Ovary (tissue), 7 donors: ENCODE measurements at regions not wholly inside any gene's neighbourhood (a gene's known extent, or its start where the extent isn't known, plus 50 kb on each side); places are given as distances from the start of the nearest gene placed in this dataset.

Experiments used
- DNase-seq, 5 donors: peaks; one replicate each; pipeline ENCODE4 v3.0.0-alpha.2; 2019 to 2020
- H3K27ac ChIP-seq, 2 donors: fragments of 200-600 bp; one replicate each; pipeline versions ENCODE4 v1.5.1 to v1.8.0; 2019 to 2022
- H3K27me3 ChIP-seq: fragments of 200-600 bp; one replicate; pipeline ENCODE4 v1.8.0; 2022
- H3K36me3 ChIP-seq: fragments of 200-600 bp; sonication (generic); one replicate; pipeline ENCODE4 v1.5.1; 2019
- H3K4me1 ChIP-seq: one replicate; pipeline ENCODE4 v1.8.1; 2013; ENCODE audit warnings: mild to moderate bottlenecking, moderate library complexity; ENCODE audit not compliant: insufficient read depth
- H3K4me3 ChIP-seq: fragments of 200-600 bp; sonication (generic); one replicate; pipeline ENCODE4 v1.5.1; 2017
- H3K9me3 ChIP-seq, 2 donors: fragments of 200-600 bp in 1 of 2; sonication (generic) in 1 of 2; one replicate each; pipeline versions ENCODE4 v1.5.1 to v1.8.1; 2013 to 2019; ENCODE audit warnings: mild to moderate bottlenecking in 1 of 2, moderate library complexity in 1 of 2
- EP300 ChIP-seq: sonication (generic); formaldehyde crosslinking; IDR thresholded peaks from one replicate; pipeline ENCODE4 v1.6.1; 2017; ENCODE audit warnings: antibody characterized with exemption
- POLR2A ChIP-seq: fragments of 450-650 bp; IDR thresholded peaks from one replicate; pipeline ENCODE4 v1.6.1; 2017; ENCODE audit warnings: antibody characterized with exemption, mild to moderate bottlenecking, moderate library complexity
- WGBS, 3 donors: extraction: QIAGEN DNeasy Blood & Tissue Kit in 1 of 3; methylation state at CpG; one replicate each; pipeline versions ENCODE4 v1.1.5 to v1.1.7; 2013 to 2017; 5-methylcytosine and 5-hydroxymethylcytosine counted together
- intact Hi-C, 4 donors: fragments of 100-400 bp; cut with DNase I; formaldehyde crosslinking; loops; one replicate each; pipeline versions ENCODE4 v1.11.0 to v1.15.1; 2022 to 2023
- TF ChIP-seq, protein P1 (sequence below), 3 donors: fragments of 450-650 bp in 2 of 3; fragments of 200-600 bp in 1 of 3; IDR thresholded peaks; one replicate each; pipeline versions ENCODE4 v1.5.1 to v1.8.0; 2016 to 2022; ENCODE audit warnings: antibody characterized with exemption in 3 of 3, mild to moderate bottlenecking in 1 of 3
- donor health status: DM: no; HTN: no; CAD: no; lungs with moderate emphysema.
- donor health status: DM: no; HTN: no; CAD: no.
- donor health status: Bipolar disorder and iron deficiency.
- donor health status: DM: no; HTN: no; CAD: no.
- donor health status: DM: yes; HTN: yes; CAD: no.

DNA sequence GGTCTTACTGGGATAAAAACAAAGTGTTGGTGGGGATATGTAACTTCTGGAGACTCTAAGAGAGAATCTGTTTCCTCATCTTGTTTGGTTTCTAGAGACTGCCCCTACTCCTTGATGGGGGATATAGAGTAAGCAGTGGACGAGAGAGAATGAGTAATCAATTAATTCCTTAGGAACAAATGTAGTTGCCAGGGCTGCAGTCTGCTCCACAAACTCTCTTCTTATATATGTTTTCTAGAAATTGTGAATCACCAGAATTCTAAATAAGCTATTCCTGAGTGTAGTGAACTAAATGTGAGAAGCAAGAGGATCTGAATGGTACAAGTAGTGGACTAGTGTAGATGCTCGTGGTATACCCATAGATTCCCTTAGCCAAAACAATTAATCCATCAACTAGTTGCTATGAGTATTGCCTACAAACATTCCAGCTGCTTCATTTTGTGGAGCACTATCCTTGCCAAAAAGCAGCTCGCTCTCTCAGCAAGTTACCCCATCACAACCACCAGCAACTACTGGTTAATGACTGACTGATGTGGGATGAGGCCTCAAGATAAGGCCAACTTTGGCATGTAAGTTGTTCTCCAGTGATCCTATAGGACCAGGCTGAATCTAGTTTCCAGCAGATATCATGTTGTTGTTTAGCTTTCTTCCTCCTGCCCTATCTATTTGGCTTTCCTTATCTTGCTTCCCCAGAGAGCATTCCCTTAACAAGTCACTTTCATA lies 273.0 kb downstream of the SLC7A11 start:
- H3K9me3 ChIP-seq = no peaks in the 10 kb centered on the region
- no peak overlapping the region for H3K4me3 ChIP-seq
- no peak overlapping the region for H3K27ac ChIP-seq
- H3K36me3 ChIP-seq = no peaks in the 10 kb centered on the region
- TF ChIP-seq, protein P1, sequence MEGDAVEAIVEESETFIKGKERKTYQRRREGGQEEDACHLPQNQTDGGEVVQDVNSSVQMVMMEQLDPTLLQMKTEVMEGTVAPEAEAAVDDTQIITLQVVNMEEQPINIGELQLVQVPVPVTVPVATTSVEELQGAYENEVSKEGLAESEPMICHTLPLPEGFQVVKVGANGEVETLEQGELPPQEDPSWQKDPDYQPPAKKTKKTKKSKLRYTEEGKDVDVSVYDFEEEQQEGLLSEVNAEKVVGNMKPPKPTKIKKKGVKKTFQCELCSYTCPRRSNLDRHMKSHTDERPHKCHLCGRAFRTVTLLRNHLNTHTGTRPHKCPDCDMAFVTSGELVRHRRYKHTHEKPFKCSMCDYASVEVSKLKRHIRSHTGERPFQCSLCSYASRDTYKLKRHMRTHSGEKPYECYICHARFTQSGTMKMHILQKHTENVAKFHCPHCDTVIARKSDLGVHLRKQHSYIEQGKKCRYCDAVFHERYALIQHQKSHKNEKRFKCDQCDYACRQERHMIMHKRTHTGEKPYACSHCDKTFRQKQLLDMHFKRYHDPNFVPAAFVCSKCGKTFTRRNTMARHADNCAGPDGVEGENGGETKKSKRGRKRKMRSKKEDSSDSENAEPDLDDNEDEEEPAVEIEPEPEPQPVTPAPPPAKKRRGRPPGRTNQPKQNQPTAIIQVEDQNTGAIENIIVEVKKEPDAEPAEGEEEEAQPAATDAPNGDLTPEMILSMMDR (IDR thresholded peaks at IDR 0.05) = no peak
- TF ChIP-seq EP300 (no peak), POLR2A (no peak)
- WGBS, 3 donors = 49 to 62% (median 56%) methylated on average over 3 of the region's 3 CpGs
- H3K4me1 ChIP-seq = no peaks in the 10 kb centered on the region
- no peaks in the 10 kb centered on the region for H3K27me3 ChIP-seq
- intact Hi-C loops = no loop called here
- no peak for DNase-seq

- intact Hi-C loops = no loop called here
- Histone ChIP-seq H3K9me3 (no peaks in the 10 kb centered on the region), H3K4me3 (no peak overlapping the region), H3K27me3 (no peaks in the 10 kb centered on the region), H3K36me3 (no peaks in the 10 kb centered on the region), H3K4me1 (no peaks in the 10 kb centered on the region), H3K27ac (no peak overlapping the region)
- WGBS, 3 donors = 91 to 95% (median 94%) methylated on average over 6 of the region's 6 CpGs
- DNase-seq = no peak
- TF ChIP-seq, protein P1 (IDR thresholded peaks at IDR 0.05) = no peak
- TF ChIP-seq POLR2A = no peak
- no peak for TF ChIP-seq EP300
Observed at GRCh38 chr4:137967480-137968190, 274.5 kb downstream of the SLC7A11 start.

DNA sequence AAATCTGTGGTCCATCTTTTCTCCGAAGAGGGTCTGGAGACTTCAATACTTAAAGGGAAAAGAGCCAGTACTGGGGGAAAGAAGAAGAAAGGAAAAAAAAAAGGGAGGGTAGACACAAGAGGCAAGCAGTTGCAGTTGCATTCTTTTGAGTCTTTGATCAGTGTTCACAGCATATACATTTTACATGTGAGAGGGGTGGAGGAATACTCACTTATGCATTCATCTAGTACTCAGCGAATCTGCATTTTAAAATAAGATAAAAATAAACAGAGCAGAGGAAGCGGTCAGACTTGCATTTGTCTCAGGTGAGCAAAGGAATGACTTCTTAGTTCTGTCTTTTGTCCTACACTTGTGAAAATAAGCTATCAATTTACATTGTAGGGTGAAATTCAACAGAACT lies 275.6 kb downstream of the SLC7A11 start:
- TF ChIP-seq, protein P1 (IDR thresholded peaks at IDR 0.05) = no peak
- Histone ChIP-seq H3K36me3 (no peaks in the 10 kb centered on the region), H3K4me1 (no peaks in the 10 kb centered on the region), H3K27me3 (no peaks in the 10 kb centered on the region), H3K27ac (no peak overlapping the region), H3K4me3 (no peak overlapping the region), H3K9me3 (no peaks in the 10 kb centered on the region)
- 87 to 91% (median 88%) methylated on average over 3 of the region's 3 CpGs for WGBS, 3 donors
- DNase-seq = no peak
- intact Hi-C loops = no loop called here

- H3K9me3 ChIP-seq = no peaks in the 10 kb centered on the region
- H3K4me3 ChIP-seq = no peak overlapping the region
- H3K27me3 ChIP-seq = no peaks in the 10 kb centered on the region
- TF ChIP-seq EP300 (no peak), POLR2A (no peak)
- TF ChIP-seq, protein P1 (IDR thresholded peaks at IDR 0.05) = no peak
- H3K36me3 ChIP-seq = no peaks in the 10 kb centered on the region
- DNase-seq = no peak
- no peak overlapping the region for H3K27ac ChIP-seq
- H3K4me1 ChIP-seq = no peaks in the 10 kb centered on the region
- intact Hi-C loops = no loop called here
Observed at GRCh38 chr4:137961051-137961438, 281.1 kb downstream of the SLC7A11 start.
